Epithelial cell of esophagus (primary cell): ENCODE measurements at regions not wholly inside any gene's neighbourhood (a gene's known extent, or its start where the extent isn't known, plus 50 kb on each side); places are given as distances from the start of the nearest gene placed in this dataset.

Experiments used
- DNase-seq: peaks from one replicate; pipeline ENCODE4 v3.0.0; 2010; ENCODE audit warnings: low read depth
- H3K4me3 ChIP-seq: 2 replicates; pipeline ENCODE4 v1.5.1; 2011; ENCODE audit warnings: mild to moderate bottlenecking, low read length, control low read depth
- CTCF ChIP-seq: IDR thresholded peaks from 2 replicates; pipeline ENCODE4 v1.5.1; 2011; ENCODE audit warnings: low read depth, mild to moderate bottlenecking, low read length, control low read depth, inconsistent platforms; ENCODE audit not compliant: insufficient read depth; ENCODE audit errors: missing control alignments

- no peak overlapping the region for H3K4me3 ChIP-seq
- TF ChIP-seq CTCF: no peak
- DNase-seq: no peak
These were observed 50.9 kb upstream of the UBASH3B start for GRCh38 chr11:122604621-122605020.

- peak; percentile 52 for DNase-seq
- TF ChIP-seq CTCF: no peak
- no peak overlapping the region for H3K4me3 ChIP-seq
These were observed 54.1 kb upstream of the UBASH3B start for GRCh38 chr11:122601141-122602125.

- DNase-seq: no peak
- no peak for TF ChIP-seq CTCF
- H3K4me3 ChIP-seq: no peak overlapping the region
These were observed 55.2 kb upstream of the UBASH3B start for GRCh38 chr11:122600290-122600689.

GRCh38 chr11:122599434-122599833 is 56.1 kb upstream of the UBASH3B start:
- TF ChIP-seq CTCF: no peak

GRCh38 chr11:122598971-122599370 is 56.6 kb upstream of the UBASH3B start:
- H3K4me3 ChIP-seq: no peak overlapping the region
- DNase-seq: peak; percentile 14
- TF ChIP-seq CTCF: no peak

More at GRCh38 chr11:122599434-122599833, 56.1 kb upstream of the UBASH3B start:
- DNase-seq: no peak
- H3K4me3 ChIP-seq: no peak overlapping the region

- DNase-seq: no peak
- TF ChIP-seq CTCF: no peak
- H3K4me3 ChIP-seq: no peak overlapping the region
These were observed 58.0 kb upstream of the UBASH3B start for GRCh38 chr11:122597511-122597910.
